Activated naive CD4-positive, alpha-beta T cell treated with anti-CD3 and anti-CD28 coated beads, Interleukin-2, amount 10 ng/mL, durations not matched to agents 7 days and 5 days (primary cell): ENCODE measurements at regions not wholly inside any gene's neighbourhood (a gene's known extent, or its start where the extent isn't known, plus 50 kb on each side); places are given as distances from the start of the nearest gene placed in this dataset.

Source experiments
- CTCF ChIA-PET: fragments of 350-600 bp; sonication (Branson Sonifier 250); formaldehyde crosslinking; loops from one replicate; lab custom pipeline; 2021; ENCODE audit warnings: antibody characterized with exemption; lab: Charles Lee
- DNase-seq: peaks from one replicate; pipeline ENCODE4 v3.0.0-alpha.2; 2020
- H3K27ac Mint-ChIP-seq: one replicate; pipeline ENCODE4 v1.8.0; 2021; ENCODE audit warnings: mild to moderate bottlenecking, moderate library complexity, mixed read lengths
- H3K27me3 Mint-ChIP-seq: one replicate; pipeline ENCODE4 v1.8.0; 2021; ENCODE audit warnings: mild to moderate bottlenecking, mixed read lengths
- H3K36me3 Mint-ChIP-seq: one replicate; pipeline ENCODE4 v1.8.0; 2021; ENCODE audit warnings: mixed read lengths
- H3K4me1 Mint-ChIP-seq: one replicate; pipeline ENCODE4 v1.8.0; 2021; ENCODE audit warnings: mixed read lengths
- H3K4me3 Mint-ChIP-seq: one replicate; pipeline ENCODE4 v1.8.0; 2021; ENCODE audit warnings: mild to moderate bottlenecking, moderate library complexity, mixed read lengths
- H3K9me3 Mint-ChIP-seq: one replicate; pipeline ENCODE4 v1.8.0; 2021; ENCODE audit warnings: mixed read lengths

GRCh38 chr4:144366425-144366824 lies 225.9 kb upstream of the GYPA start:
- Mint-ChIP-seq H3K4me3 (no peak overlapping the region), H3K4me1 (no peaks in the 10 kb centered on the region), H3K27me3 (no peaks in the 10 kb centered on the region), H3K36me3 (no peaks in the 10 kb centered on the region), H3K9me3 (no peaks in the 10 kb centered on the region), H3K27ac (no peak overlapping the region)
- CTCF ChIA-PET: no interaction called here
- no peak for DNase-seq

DNA sequence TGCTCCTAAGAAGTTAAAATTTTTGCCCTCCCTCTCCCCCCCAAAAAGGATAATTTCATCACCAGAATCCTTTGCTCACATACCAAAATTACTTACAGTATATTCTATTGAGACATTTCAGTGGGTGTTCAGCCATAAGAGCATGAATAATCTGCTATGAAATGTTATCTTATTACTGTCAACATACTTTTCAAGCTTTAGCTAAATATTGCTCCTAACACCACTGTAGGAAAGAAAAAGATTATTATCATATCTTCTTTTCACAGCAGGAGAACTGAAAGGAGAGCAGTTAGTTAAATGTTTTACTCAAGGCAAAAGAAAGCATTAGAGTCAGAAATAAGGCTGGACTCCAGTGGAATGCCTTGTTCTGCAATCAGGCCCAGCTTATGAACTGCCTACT lies 231.0 kb upstream of the GYPA start:
- CTCF ChIA-PET: no interaction called here
- Mint-ChIP-seq H3K36me3 (no peaks in the 10 kb centered on the region), H3K4me1 (no peaks in the 10 kb centered on the region), H3K27ac (no peak overlapping the region), H3K4me3 (no peak overlapping the region), H3K27me3 (no peaks in the 10 kb centered on the region), H3K9me3 (no peaks in the 10 kb centered on the region)
- DNase-seq: no peak

DNA sequence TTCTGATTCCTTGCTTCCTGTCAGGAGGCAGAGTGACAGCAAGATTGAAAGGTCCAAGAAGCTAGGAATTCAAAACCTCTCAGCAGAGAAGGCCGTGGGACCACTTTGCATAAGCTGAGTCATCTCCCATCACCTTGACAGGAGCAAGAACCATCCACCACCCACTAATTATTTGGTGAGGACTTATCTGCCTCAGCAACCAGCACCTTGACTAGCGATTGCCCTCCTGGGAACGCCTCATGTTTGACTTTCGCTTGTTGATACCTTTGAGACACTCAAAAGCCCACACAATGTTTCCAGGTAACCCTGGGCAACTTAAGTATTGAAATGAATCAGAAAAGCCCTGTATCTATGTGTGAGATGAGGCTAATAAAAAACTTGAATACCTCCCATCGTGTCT lies 233.5 kb upstream of the GYPA start:
- Mint-ChIP-seq H3K4me1 (no peaks in the 10 kb centered on the region), H3K9me3 (no peaks in the 10 kb centered on the region), H3K36me3 (no peaks in the 10 kb centered on the region), H3K27me3 (no peaks in the 10 kb centered on the region), H3K27ac (no peak overlapping the region), H3K4me3 (no peak overlapping the region)
- CTCF ChIA-PET: no interaction called here
- DNase-seq: no peak

DNA sequence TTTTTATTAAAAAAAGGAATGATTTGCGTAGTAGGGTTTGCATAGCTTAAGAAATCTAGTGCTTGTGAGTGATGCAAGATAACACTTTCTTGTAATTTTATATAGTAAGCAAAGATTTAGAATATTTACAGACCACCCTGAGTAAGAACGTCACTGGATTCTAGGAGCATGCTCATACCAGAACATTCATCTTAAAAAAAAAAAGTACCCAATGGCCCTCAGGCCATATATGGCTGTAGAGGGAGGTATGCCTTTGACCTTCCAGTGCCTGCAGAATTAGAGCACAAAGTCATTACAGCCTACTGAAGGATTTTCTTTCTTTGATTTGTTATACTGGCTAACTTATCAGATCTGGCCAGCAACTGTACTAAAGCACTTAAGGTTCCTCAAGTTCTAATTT lies 236.3 kb upstream of the GYPA start:
- H3K4me3 Mint-ChIP-seq: no peak overlapping the region
- H3K27ac Mint-ChIP-seq: no peak overlapping the region
- no peaks in the 10 kb centered on the region for H3K9me3 Mint-ChIP-seq
- H3K4me1 Mint-ChIP-seq: no peaks in the 10 kb centered on the region
- CTCF ChIA-PET: no interaction called here
- no peaks in the 10 kb centered on the region for H3K36me3 Mint-ChIP-seq
- no peak for DNase-seq
- H3K27me3 Mint-ChIP-seq: no peaks in the 10 kb centered on the region

DNA sequence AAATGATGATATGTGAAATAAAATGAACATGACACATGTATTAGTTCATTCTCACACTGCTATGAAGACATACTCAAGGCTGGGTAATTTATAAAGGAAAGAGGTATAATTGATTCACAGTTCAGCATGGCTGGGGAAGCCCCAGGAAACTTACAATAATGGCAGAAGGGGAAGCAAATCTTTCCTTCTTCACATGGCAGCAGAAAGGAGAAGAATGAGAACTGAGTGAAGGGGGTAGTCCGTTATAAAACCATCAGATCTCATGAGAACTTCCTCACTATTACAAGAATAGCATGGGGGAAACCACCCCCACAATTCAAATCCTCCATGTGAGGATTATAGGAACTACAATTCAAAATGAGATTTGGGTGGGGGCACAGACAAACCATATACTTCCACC lies 243.9 kb upstream of the GYPA start:
- Mint-ChIP-seq H3K27me3 (no peaks in the 10 kb centered on the region), H3K27ac (no peak overlapping the region), H3K4me3 (no peak overlapping the region), H3K4me1 (no peaks in the 10 kb centered on the region), H3K36me3 (no peaks in the 10 kb centered on the region), H3K9me3 (peaks cover 2% of the 10 kb centered on the region)
- DNase-seq: no peak
- CTCF ChIA-PET: no interaction called here

DNA sequence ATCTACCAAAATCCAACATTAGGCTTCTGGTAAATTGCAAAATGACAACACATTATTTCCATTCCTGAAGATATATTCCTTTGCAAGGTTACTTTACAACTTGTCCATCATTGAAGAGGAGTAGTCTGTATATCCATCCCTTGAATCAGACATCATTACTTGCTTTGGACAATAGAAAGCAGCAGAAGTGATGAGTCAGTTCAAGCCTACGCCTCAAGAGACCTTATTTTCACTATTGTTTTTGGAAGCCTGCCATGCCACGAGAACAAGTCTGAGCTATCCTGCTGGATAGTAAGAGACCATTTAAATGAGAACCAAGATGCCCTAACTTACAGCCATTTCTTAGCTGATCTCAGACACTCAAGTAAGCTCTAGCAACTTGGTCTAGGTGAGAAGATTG lies 246.0 kb upstream of the HHIP start:
- Mint-ChIP-seq H3K4me3 (no peak overlapping the region), H3K27ac (no peak overlapping the region), H3K4me1 (no peaks in the 10 kb centered on the region), H3K36me3 (no peaks in the 10 kb centered on the region), H3K9me3 (peaks cover 3% of the 10 kb centered on the region), H3K27me3 (no peaks in the 10 kb centered on the region)
- no peak for DNase-seq
- CTCF ChIA-PET: no interaction called here

GRCh38 chr4:144402176-144402575 lies 243.8 kb upstream of the HHIP start:
- H3K36me3 Mint-ChIP-seq: no peaks in the 10 kb centered on the region
- H3K4me1 Mint-ChIP-seq: no peaks in the 10 kb centered on the region
- no peak overlapping the region for H3K4me3 Mint-ChIP-seq
- CTCF ChIA-PET: no interaction called here
- no peak overlapping the region for H3K27ac Mint-ChIP-seq
- no peaks in the 10 kb centered on the region for H3K9me3 Mint-ChIP-seq
- no peak for DNase-seq
- no peaks in the 10 kb centered on the region for H3K27me3 Mint-ChIP-seq

DNA sequence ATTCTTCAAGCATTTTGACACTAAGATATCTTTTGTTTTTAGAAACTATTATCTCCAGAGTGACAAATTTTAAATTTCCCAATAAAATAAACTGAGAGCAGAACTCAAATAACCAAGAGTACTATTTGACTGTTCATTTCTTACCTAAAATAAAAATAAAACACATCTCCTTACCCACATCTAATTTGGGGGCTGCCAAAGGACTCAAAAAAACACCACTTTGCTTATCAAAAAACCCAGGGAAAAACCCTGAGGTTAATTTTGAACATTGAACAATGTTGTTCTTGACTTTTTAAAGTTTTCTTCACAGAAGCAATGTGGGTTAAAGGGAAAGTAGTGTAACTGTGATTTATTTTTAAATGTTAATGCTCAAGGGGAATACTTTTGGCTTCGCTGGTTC lies 243.0 kb upstream of the HHIP start:
- H3K4me3 Mint-ChIP-seq: no peak overlapping the region
- CTCF ChIA-PET: no interaction called here
- no peaks in the 10 kb centered on the region for H3K36me3 Mint-ChIP-seq
- no peaks in the 10 kb centered on the region for H3K27me3 Mint-ChIP-seq
- H3K9me3 Mint-ChIP-seq: no peaks in the 10 kb centered on the region
- H3K27ac Mint-ChIP-seq: no peak overlapping the region
- no peak for DNase-seq
- H3K4me1 Mint-ChIP-seq: no peaks in the 10 kb centered on the region

GRCh38 chr4:144403893-144404292 lies 242.1 kb upstream of the HHIP start:
- H3K36me3 Mint-ChIP-seq: no peaks in the 10 kb centered on the region
- no peaks in the 10 kb centered on the region for H3K9me3 Mint-ChIP-seq
- no peak overlapping the region for H3K27ac Mint-ChIP-seq
- no peak overlapping the region for H3K4me3 Mint-ChIP-seq
- CTCF ChIA-PET: interaction anchor here (1.0 kb wide), 1 partner anchor 13 kb away, joined by 3 read pairs; no protein-coding TSS in a partner anchor
- H3K27me3 Mint-ChIP-seq: no peaks in the 10 kb centered on the region
- H3K4me1 Mint-ChIP-seq: no peaks in the 10 kb centered on the region
- no peak for DNase-seq

- CTCF ChIA-PET: no interaction called here
- no peak overlapping the region for H3K27ac Mint-ChIP-seq
- no peaks in the 10 kb centered on the region for H3K4me1 Mint-ChIP-seq
- no peak overlapping the region for H3K4me3 Mint-ChIP-seq
- no peaks in the 10 kb centered on the region for H3K9me3 Mint-ChIP-seq
- no peaks in the 10 kb centered on the region for H3K27me3 Mint-ChIP-seq
- DNase-seq: no peak
- no peaks in the 10 kb centered on the region for H3K36me3 Mint-ChIP-seq
Measured at GRCh38 chr4:144409525-144409924, 236.4 kb upstream of the HHIP start.

DNA sequence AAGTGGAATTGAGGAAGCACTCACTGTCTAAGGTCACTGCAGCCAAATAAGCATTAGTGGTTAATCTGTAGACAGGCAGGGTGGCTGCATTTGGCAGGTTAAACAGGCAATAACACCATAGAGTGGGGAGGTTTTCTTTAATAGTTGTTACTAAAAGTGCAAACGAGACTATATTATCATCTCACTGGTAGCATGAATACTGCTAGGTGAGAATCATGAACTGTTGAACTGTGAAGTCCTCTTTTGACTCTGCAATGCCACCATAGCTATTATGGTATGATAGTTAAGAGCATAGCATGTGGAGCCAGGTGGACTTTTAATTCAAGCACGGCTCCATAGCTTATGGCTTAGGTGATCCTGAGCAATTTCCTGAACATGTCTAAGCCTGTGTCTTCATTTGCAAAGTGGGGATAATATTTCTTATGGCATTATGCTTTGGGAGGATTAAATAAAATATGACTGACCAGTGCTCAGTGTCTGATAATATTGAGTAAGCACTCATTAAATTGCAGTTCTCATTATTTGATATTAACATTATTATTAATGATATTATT lies 235.6 kb upstream of the HHIP start:
- no peak overlapping the region for H3K27ac Mint-ChIP-seq
- CTCF ChIA-PET: no interaction called here
- H3K36me3 Mint-ChIP-seq: no peaks in the 10 kb centered on the region
- no peak overlapping the region for H3K4me3 Mint-ChIP-seq
- no peaks in the 10 kb centered on the region for H3K27me3 Mint-ChIP-seq
- no peaks in the 10 kb centered on the region for H3K4me1 Mint-ChIP-seq
- DNase-seq: no peak
- H3K9me3 Mint-ChIP-seq: no peaks in the 10 kb centered on the region

- Mint-ChIP-seq H3K27me3 (no peaks in the 10 kb centered on the region), H3K4me1 (no peaks in the 10 kb centered on the region), H3K4me3 (no peak overlapping the region), H3K9me3 (no peaks in the 10 kb centered on the region), H3K36me3 (no peaks in the 10 kb centered on the region), H3K27ac (no peak overlapping the region)
- no peak for DNase-seq
- CTCF ChIA-PET: no interaction called here
Measured at GRCh38 chr4:144411119-144411518, 234.8 kb upstream of the HHIP start.

DNA sequence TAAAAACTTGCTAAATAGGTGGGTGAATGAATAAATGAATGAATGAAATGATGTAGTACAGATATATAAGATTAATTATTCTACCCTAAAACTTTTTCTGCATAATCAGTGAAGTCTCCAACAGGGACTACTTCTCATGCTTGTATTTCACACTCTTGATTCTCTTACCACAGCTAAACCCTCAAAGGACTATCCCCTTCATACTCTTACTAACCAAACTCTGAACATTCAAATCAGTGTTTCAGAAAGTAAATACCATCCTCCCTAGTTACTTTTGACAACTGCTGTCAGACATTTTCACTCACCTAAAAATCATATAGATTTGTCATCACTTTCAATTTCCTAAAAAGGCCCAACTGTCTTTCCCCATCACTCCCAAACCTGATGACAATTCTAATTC lies 234.3 kb upstream of the HHIP start:
- H3K36me3 Mint-ChIP-seq: no peaks in the 10 kb centered on the region
- no peak overlapping the region for H3K4me3 Mint-ChIP-seq
- CTCF ChIA-PET: no interaction called here
- DNase-seq: no peak
- H3K27ac Mint-ChIP-seq: no peak overlapping the region
- no peaks in the 10 kb centered on the region for H3K4me1 Mint-ChIP-seq
- H3K27me3 Mint-ChIP-seq: no peaks in the 10 kb centered on the region
- H3K9me3 Mint-ChIP-seq: no peaks in the 10 kb centered on the region

DNA sequence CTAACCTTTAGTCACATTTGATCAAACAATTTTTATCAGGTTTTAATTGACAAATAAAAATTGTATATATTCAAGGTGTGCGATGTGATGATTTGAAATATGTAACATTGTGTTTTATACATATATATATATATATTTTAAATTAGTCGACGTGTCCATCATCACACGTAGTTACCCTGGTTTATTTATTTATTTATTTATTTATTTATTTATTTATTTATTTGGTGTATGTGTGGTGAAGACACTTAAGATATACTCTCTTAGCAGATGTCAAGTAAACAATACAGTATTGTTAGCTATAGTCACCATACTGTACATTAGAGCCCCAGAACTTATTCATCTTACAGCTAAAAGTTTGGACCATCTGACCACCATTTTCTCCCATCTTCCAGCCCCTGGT lies 224.9 kb upstream of the HHIP start:
- Mint-ChIP-seq H3K4me3 (no peak overlapping the region), H3K36me3 (no peaks in the 10 kb centered on the region), H3K9me3 (no peaks in the 10 kb centered on the region), H3K27ac (no peak overlapping the region), H3K4me1 (no peaks in the 10 kb centered on the region), H3K27me3 (no peaks in the 10 kb centered on the region)
- DNase-seq: no peak
- CTCF ChIA-PET: no interaction called here

DNA sequence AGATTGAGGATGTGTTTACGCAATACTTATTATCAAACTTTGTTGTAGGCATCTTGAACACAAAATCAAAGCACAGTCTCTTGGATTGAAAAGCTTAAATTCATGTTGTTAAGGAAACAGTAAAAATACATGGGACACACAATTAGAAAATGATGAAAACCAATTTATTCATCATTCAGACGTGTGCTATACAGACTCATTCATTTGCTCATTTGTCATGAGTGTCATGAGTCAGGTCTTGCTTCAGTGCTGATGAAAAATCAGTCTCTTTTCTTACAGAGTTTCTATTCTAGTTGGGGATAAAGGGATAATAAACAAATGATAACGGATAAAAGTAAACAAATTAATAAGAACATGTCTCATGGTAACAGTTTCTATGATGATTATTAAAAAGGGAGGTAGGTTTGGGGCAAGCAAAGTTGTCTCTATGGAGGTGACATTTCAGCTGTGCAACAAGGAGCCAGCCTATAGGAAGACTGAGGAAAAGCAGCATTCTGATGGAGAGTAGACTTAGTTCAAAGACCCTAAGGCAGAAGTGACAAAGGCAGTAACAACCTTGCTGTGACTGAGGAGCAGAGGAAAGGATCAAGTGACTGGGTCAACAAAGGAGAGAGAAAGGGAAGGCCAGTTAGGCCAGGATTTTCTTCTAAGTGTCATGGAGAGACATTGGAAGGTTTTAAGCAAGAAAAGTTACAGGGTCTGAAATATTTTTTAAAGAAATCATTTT lies 224.0 kb upstream of the HHIP start:
- no peaks in the 10 kb centered on the region for H3K36me3 Mint-ChIP-seq
- no peak overlapping the region for H3K4me3 Mint-ChIP-seq
- H3K9me3 Mint-ChIP-seq: no peaks in the 10 kb centered on the region
- CTCF ChIA-PET: no interaction called here
- no peaks in the 10 kb centered on the region for H3K4me1 Mint-ChIP-seq
- no peak overlapping the region for H3K27ac Mint-ChIP-seq
- no peaks in the 10 kb centered on the region for H3K27me3 Mint-ChIP-seq
- no peak for DNase-seq
